ENCODE measurements at regions not wholly inside any gene's neighbourhood (a gene's known extent, or its start where the extent isn't known, plus 50 kb on each side); places are given as distances from the start of the nearest gene placed in this dataset.

- H3K4me3 Mint-ChIP-seq (ENCODE audit: unreplicated experiment) = no peak overlapping the region
Measured at GRCh38 chr4:59848457-59848856, 1351.7 kb upstream of the ADGRL3 start.

GRCh38 chr4:59855630-59856352, 1344.3 kb upstream of the ADGRL3 start:
- Mint-ChIP-seq H3K4me3 (ENCODE audit: unreplicated experiment) (no peak overlapping the region), H3K27ac (ENCODE audit: unreplicated experiment) (no peak overlapping the region), H3K36me3 (ENCODE audit: unreplicated experiment) (no peaks in the 10 kb centered on the region), H3K9me3 (ENCODE audit: unreplicated experiment) (no peaks in the 10 kb centered on the region), H3K27me3 (ENCODE audit: unreplicated experiment) (peaks cover 5% of the 10 kb centered on the region), H3K4me1 (ENCODE audit: unreplicated experiment) (no peaks in the 10 kb centered on the region)
- DNase-seq (ENCODE audit: extremely low spot score, unreplicated experiment) = no peak
- no peak for TF ChIP-seq CTCF (IDR thresholded peaks at IDR 0.05)

More at GRCh38 chr4:59848457-59848856, 1351.7 kb upstream of the ADGRL3 start:
- H3K27me3 Mint-ChIP-seq (ENCODE audit: unreplicated experiment) = no peaks in the 10 kb centered on the region
- DNase-seq (ENCODE audit: extremely low spot score, unreplicated experiment) = no peak
- no peaks in the 10 kb centered on the region for H3K36me3 Mint-ChIP-seq (ENCODE audit: unreplicated experiment)
- no peaks in the 10 kb centered on the region for H3K4me1 Mint-ChIP-seq (ENCODE audit: unreplicated experiment)
- no peak overlapping the region for H3K27ac Mint-ChIP-seq (ENCODE audit: unreplicated experiment)
- no peak for TF ChIP-seq CTCF (IDR thresholded peaks at IDR 0.05)
- H3K9me3 Mint-ChIP-seq (ENCODE audit: unreplicated experiment) = peaks cover 3% of the 10 kb centered on the region

- no peak overlapping the region for H3K27ac Mint-ChIP-seq (ENCODE audit: unreplicated experiment)
- H3K4me3 Mint-ChIP-seq (ENCODE audit: unreplicated experiment) = no peak overlapping the region
- no peaks in the 10 kb centered on the region for H3K9me3 Mint-ChIP-seq (ENCODE audit: unreplicated experiment)
Measured at GRCh38 chr4:59869056-59869455, 1331.1 kb upstream of the ADGRL3 start.

GRCh38 chr4:59869559-59869958, 1330.6 kb upstream of the ADGRL3 start:
- H3K4me3 Mint-ChIP-seq (ENCODE audit: unreplicated experiment) = no peak overlapping the region
- no peak for TF ChIP-seq CTCF (IDR thresholded peaks at IDR 0.05)
- H3K4me1 Mint-ChIP-seq (ENCODE audit: unreplicated experiment) = no peaks in the 10 kb centered on the region
- H3K27ac Mint-ChIP-seq (ENCODE audit: unreplicated experiment) = no peak overlapping the region
- peaks cover 2% of the 10 kb centered on the region for H3K27me3 Mint-ChIP-seq (ENCODE audit: unreplicated experiment)
- no peak for DNase-seq (ENCODE audit: extremely low spot score, unreplicated experiment)
- H3K9me3 Mint-ChIP-seq (ENCODE audit: unreplicated experiment) = no peaks in the 10 kb centered on the region
- H3K36me3 Mint-ChIP-seq (ENCODE audit: unreplicated experiment) = no peaks in the 10 kb centered on the region

More at GRCh38 chr4:59869056-59869455, 1331.1 kb upstream of the ADGRL3 start:
- no peak for TF ChIP-seq CTCF (IDR thresholded peaks at IDR 0.05)
- DNase-seq (ENCODE audit: extremely low spot score, unreplicated experiment) = no peak
- H3K27me3 Mint-ChIP-seq (ENCODE audit: unreplicated experiment) = peaks cover 2% of the 10 kb centered on the region
- no peaks in the 10 kb centered on the region for H3K36me3 Mint-ChIP-seq (ENCODE audit: unreplicated experiment)
- no peaks in the 10 kb centered on the region for H3K4me1 Mint-ChIP-seq (ENCODE audit: unreplicated experiment)

GRCh38 chr4:59881632-59882031, 1318.5 kb upstream of the ADGRL3 start:
- no peak for DNase-seq (ENCODE audit: extremely low spot score, unreplicated experiment)
- no peak overlapping the region for H3K27ac Mint-ChIP-seq (ENCODE audit: unreplicated experiment)
- H3K27me3 Mint-ChIP-seq (ENCODE audit: unreplicated experiment) = no peaks in the 10 kb centered on the region
- TF ChIP-seq CTCF (IDR thresholded peaks at IDR 0.05) = no peak
- H3K4me1 Mint-ChIP-seq (ENCODE audit: unreplicated experiment) = no peaks in the 10 kb centered on the region
- H3K4me3 Mint-ChIP-seq (ENCODE audit: unreplicated experiment) = no peak overlapping the region
- H3K9me3 Mint-ChIP-seq (ENCODE audit: unreplicated experiment) = no peaks in the 10 kb centered on the region
- no peaks in the 10 kb centered on the region for H3K36me3 Mint-ChIP-seq (ENCODE audit: unreplicated experiment)
